ENCODE measurements at regions not wholly inside any gene's neighbourhood (a gene's known extent, or its start where the extent isn't known, plus 50 kb on each side); places are given as distances from the start of the nearest gene placed in this dataset.

GRCh38 chr15:67006083-67007065 lies 59.0 kb upstream of the SMAD3 start:
- no peak for DNase-seq

- no peak for DNase-seq
Measured at GRCh38 chr15:67009576-67010569, 55.5 kb upstream of the SMAD3 start.

GRCh38 chr15:67010898-67011616 lies 54.3 kb upstream of the SMAD3 start:
- DNase-seq, result no peak

- no peak for DNase-seq
Measured at GRCh38 chr15:67011617-67012005, 53.8 kb upstream of the SMAD3 start.

GRCh38 chr15:67013696-67014095 lies 51.7 kb upstream of the SMAD3 start:
- DNase-seq, result no peak

Measured in amniotic stem cell (primary cell).